Activated CD4-positive, CD25-positive, alpha-beta regulatory T cell treated with anti-CD3 and anti-CD28 coated beads, Interleukin-2, amount 50 U/mL, for 24 hours (primary cell): ENCODE measurements at regions not wholly inside any gene's neighbourhood (a gene's known extent, or its start where the extent isn't known, plus 50 kb on each side); places are given as distances from the start of the nearest gene placed in this dataset.

Source experiments
- ATAC-seq, 2 donors: fragments of 150-1000 bp; cut with Tn5 transposase; one replicate each; pipeline ENCODE4 v1.10.0; 2021; ENCODE audit warnings: mild to moderate bottlenecking in 1 of 2, moderate library complexity in 1 of 2

GRCh38 chr9:109830545-109830944 is 50.5 kb downstream of the PALM2AKAP2 start:
- no peak for ATAC-seq

- no peak for ATAC-seq
Measured at GRCh38 chr9:109831998-109832658, 52.1 kb downstream of the PALM2AKAP2 start.

GRCh38 chr9:109834855-109835254 is 54.9 kb downstream of the PALM2AKAP2 start:
- ATAC-seq, result no peak

- ATAC-seq, result no peak
Measured at GRCh38 chr9:109843641-109844040, 63.6 kb downstream of the PALM2AKAP2 start.

GRCh38 chr9:109845226-109845625 is 65.2 kb downstream of the PALM2AKAP2 start:
- ATAC-seq, result no peak

- ATAC-seq, result no peak
Measured at GRCh38 chr9:109846776-109847175, 66.8 kb downstream of the PALM2AKAP2 start.

- no peak for ATAC-seq
Measured at GRCh38 chr9:109852556-109852955, 72.6 kb downstream of the PALM2AKAP2 start.

- ATAC-seq, result no peak
Measured at GRCh38 chr9:109855540-109855939, 75.5 kb downstream of the PALM2AKAP2 start.

GRCh38 chr9:109856785-109857184 is 76.8 kb downstream of the PALM2AKAP2 start:
- ATAC-seq, result no peak

- ATAC-seq, result no peak
Measured at GRCh38 chr9:109857336-109857735, 77.3 kb downstream of the PALM2AKAP2 start.

GRCh38 chr9:109859447-109859846 is 79.4 kb downstream of the PALM2AKAP2 start:
- ATAC-seq, result no peak

GRCh38 chr9:109860521-109860920 is 80.5 kb downstream of the PALM2AKAP2 start:
- no peak for ATAC-seq

- no peak for ATAC-seq
Measured at GRCh38 chr9:109861499-109861898, 81.5 kb downstream of the PALM2AKAP2 start.

GRCh38 chr9:109861918-109862317 is 81.9 kb downstream of the PALM2AKAP2 start:
- ATAC-seq, result no peak

GRCh38 chr9:109862452-109862851 is 82.5 kb downstream of the PALM2AKAP2 start:
- ATAC-seq, result no peak

GRCh38 chr9:109863961-109864360 is 84.0 kb downstream of the PALM2AKAP2 start:
- ATAC-seq, result no peak

- ATAC-seq, result no peak
Measured at GRCh38 chr9:109865521-109865920, 85.5 kb downstream of the PALM2AKAP2 start.

GRCh38 chr9:109868207-109868606 is 88.2 kb downstream of the PALM2AKAP2 start:
- ATAC-seq, result no peak

- no peak for ATAC-seq
Measured at GRCh38 chr9:109868722-109869121, 88.7 kb downstream of the PALM2AKAP2 start.

- no peak for ATAC-seq
Measured at GRCh38 chr9:109870365-109870764, 90.4 kb downstream of the PALM2AKAP2 start.

GRCh38 chr9:109872901-109873300 is 92.9 kb downstream of the PALM2AKAP2 start:
- no peak for ATAC-seq

- ATAC-seq, result no peak
Measured at GRCh38 chr9:109875495-109876129, 95.6 kb downstream of the PALM2AKAP2 start.

- ATAC-seq, result peak; percentile 51 to 62
Measured at GRCh38 chr9:109880276-109881169, 100.5 kb downstream of the PALM2AKAP2 start.

GRCh38 chr9:109883623-109884022 is 103.6 kb downstream of the PALM2AKAP2 start:
- ATAC-seq, result no peak
